Thyroid gland (tissue), 4 donors: ENCODE measurements at regions not wholly inside any gene's neighbourhood (a gene's known extent, or its start where the extent isn't known, plus 50 kb on each side); places are given as distances from the start of the nearest gene placed in this dataset.

Experiments used
- DNase-seq, 2 donors: peaks; one replicate each; pipeline ENCODE4 v3.0.0-alpha.2; 2019
- H3K27ac ChIP-seq, 3 donors: fragments of 200-600 bp; sonication (generic); 1 replicate in 2 of 3; 2 replicates in 1 of 3; pipeline ENCODE4 v1.5.1; 2016 to 2019; ENCODE audit warnings: mild to moderate bottlenecking in 1 of 3, moderate library complexity in 1 of 3
- H3K27me3 ChIP-seq: fragments of 200-600 bp; sonication (generic); one replicate; pipeline ENCODE4 v1.5.1; 2019
- H3K36me3 ChIP-seq, 2 donors: fragments of 200-600 bp; sonication (generic); one replicate each; pipeline ENCODE4 v1.5.1; 2016 to 2019
- H3K4me1 ChIP-seq, 2 donors: fragments of 200-600 bp; sonication (generic); one replicate each; pipeline ENCODE4 v1.5.1; 2017 to 2019
- H3K4me3 ChIP-seq, 3 donors: fragments of 200-600 bp; sonication (generic); replicated peaks in 1 of 3; 1 replicate in 2 of 3; 2 replicates in 1 of 3; pipeline ENCODE4 v1.5.1; 2016; ENCODE audit warnings: mild to moderate bottlenecking in 1 of 3
- H3K9me3 ChIP-seq: fragments of 200-600 bp; sonication (generic); one replicate; pipeline ENCODE4 v1.5.1; 2017
- POLR2A ChIP-seq, 2 donors: fragments of 450-650 bp; IDR thresholded peaks; one replicate each; pipeline ENCODE4 v1.6.1; 2017; ENCODE audit warnings: antibody characterized with exemption in 2 of 2, mild to moderate bottlenecking in 2 of 2, moderate library complexity in 1 of 2
- WGBS, 2 donors: methylation state at CpG; one replicate each; pipeline ENCODE4 v1.1.5; 2017; 5-methylcytosine and 5-hydroxymethylcytosine counted together
- intact Hi-C: fragments of 100-400 bp; cut with DNase I; formaldehyde crosslinking; loops from one replicate; pipeline ENCODE4 v1.15.1; 2023
- TF ChIP-seq, protein P1 (sequence below), 6 experiments: fragments of 200-600 bp in 3 of 6; fragments of 450-650 bp in 3 of 6; sonication (generic) in 3 of 6; IDR thresholded peaks; one replicate each; pipeline ENCODE4 v1.5.1; 2016 to 2019; ENCODE audit warnings: antibody characterized with exemption in 6 of 6, mild to moderate bottlenecking in 2 of 6, inconsistent platforms in 1 of 6, moderate library complexity in 1 of 6

DNA sequence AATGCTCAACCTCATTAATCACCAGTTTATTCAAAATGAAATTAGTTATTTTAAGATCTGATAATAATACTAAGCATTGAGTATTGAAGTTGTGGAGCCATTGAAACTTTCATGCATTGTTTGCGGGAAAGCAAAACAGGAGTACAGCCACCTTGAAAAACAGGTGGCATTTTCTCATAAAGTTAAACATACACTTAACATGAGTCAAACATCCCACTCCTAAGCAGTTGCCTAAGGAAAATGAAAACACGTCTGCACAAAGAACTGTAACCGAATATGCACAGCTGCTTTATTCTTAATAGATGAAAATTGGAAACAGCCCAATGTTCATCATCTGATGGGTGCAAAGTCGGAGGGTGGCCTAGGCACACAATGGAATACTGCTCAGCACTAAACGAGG lies 177.3 kb downstream of the IRX2 start:
- Histone ChIP-seq H3K27ac (no peak overlapping the region), H3K4me1 (no peaks in the 10 kb centered on the region), H3K4me3 (no peak overlapping the region), H3K36me3 (no peaks in the 10 kb centered on the region), H3K27me3 (no peaks in the 10 kb centered on the region), H3K9me3 (no peaks in the 10 kb centered on the region)
- TF ChIP-seq POLR2A (IDR thresholded peaks at IDR 0.05), result no peak
- TF ChIP-seq, protein P1, sequence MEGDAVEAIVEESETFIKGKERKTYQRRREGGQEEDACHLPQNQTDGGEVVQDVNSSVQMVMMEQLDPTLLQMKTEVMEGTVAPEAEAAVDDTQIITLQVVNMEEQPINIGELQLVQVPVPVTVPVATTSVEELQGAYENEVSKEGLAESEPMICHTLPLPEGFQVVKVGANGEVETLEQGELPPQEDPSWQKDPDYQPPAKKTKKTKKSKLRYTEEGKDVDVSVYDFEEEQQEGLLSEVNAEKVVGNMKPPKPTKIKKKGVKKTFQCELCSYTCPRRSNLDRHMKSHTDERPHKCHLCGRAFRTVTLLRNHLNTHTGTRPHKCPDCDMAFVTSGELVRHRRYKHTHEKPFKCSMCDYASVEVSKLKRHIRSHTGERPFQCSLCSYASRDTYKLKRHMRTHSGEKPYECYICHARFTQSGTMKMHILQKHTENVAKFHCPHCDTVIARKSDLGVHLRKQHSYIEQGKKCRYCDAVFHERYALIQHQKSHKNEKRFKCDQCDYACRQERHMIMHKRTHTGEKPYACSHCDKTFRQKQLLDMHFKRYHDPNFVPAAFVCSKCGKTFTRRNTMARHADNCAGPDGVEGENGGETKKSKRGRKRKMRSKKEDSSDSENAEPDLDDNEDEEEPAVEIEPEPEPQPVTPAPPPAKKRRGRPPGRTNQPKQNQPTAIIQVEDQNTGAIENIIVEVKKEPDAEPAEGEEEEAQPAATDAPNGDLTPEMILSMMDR (IDR thresholded peaks at IDR 0.05), result no peak
- no peak for DNase-seq
- WGBS, 2 donors, result 87 to 90% methylated on average over 5 of the region's 5 CpGs
- intact Hi-C loops, result no loop called here

DNA sequence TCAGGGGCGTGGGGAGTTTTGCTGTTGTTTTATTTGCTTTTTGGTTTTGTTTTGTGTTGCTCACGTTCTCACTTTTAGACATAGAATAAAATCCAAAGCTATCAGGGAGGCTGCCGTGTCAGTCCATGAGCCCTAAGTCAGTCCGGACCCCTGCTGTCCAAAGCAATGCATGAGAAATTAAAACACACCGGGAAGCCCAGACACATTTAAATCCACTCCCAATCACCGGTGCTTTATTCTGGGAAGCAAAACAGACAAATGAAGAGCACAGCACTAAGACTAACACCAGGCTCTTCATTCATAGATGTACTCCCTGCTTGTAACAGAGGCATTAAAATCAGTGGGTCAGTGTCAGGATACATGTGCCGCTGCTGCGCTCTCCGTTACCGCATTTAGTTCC lies 180.9 kb downstream of the IRX2 start:
- Histone ChIP-seq H3K36me3 (no peaks in the 10 kb centered on the region), H3K4me1 (no peaks in the 10 kb centered on the region), H3K4me3 (no peak overlapping the region), H3K9me3 (no peaks in the 10 kb centered on the region), H3K27ac (no peak overlapping the region), H3K27me3 (no peaks in the 10 kb centered on the region)
- TF ChIP-seq, protein P1 (IDR thresholded peaks at IDR 0.05), result no peak
- TF ChIP-seq POLR2A (IDR thresholded peaks at IDR 0.05), result no peak
- DNase-seq, result no peak
- intact Hi-C loops, result no loop called here
- WGBS, 2 donors, result 44 to 50% methylated on average over 10 of the region's 10 CpGs

- intact Hi-C loops, result no loop called here
- TF ChIP-seq, protein P1 (IDR thresholded peaks at IDR 0.05), result no peak
- no peak for TF ChIP-seq POLR2A (IDR thresholded peaks at IDR 0.05)
- 84 to 88% methylated on average over 15 of the region's 15 CpGs for WGBS, 2 donors
Observed at GRCh38 chr5:2569774-2570542, 181.5 kb downstream of the IRX2 start.

GRCh38 chr5:2569176-2569575 lies 182.3 kb downstream of the IRX2 start:
- 64 to 69% methylated on average over 10 of the region's 10 CpGs for WGBS, 2 donors
- H3K4me1 ChIP-seq, result no peaks in the 10 kb centered on the region
- no peaks in the 10 kb centered on the region for H3K36me3 ChIP-seq
- no peaks in the 10 kb centered on the region for H3K9me3 ChIP-seq
- intact Hi-C loops, result no loop called here
- no peak overlapping the region for H3K27ac ChIP-seq
- H3K4me3 ChIP-seq, result no peak overlapping the region
- no peak for DNase-seq
- H3K27me3 ChIP-seq, result no peaks in the 10 kb centered on the region
- TF ChIP-seq, protein P1 (IDR thresholded peaks at IDR 0.05), result no peak

More at GRCh38 chr5:2569774-2570542, 181.5 kb downstream of the IRX2 start:
- Histone ChIP-seq H3K27ac (no peak overlapping the region), H3K27me3 (no peaks in the 10 kb centered on the region), H3K4me1 (no peaks in the 10 kb centered on the region), H3K9me3 (no peaks in the 10 kb centered on the region), H3K4me3 (no peak overlapping the region), H3K36me3 (no peaks in the 10 kb centered on the region)
- DNase-seq, result no peak

GRCh38 chr5:2566284-2566683 lies 185.2 kb downstream of the IRX2 start:
- no peak for TF ChIP-seq POLR2A (IDR thresholded peaks at IDR 0.05)
- TF ChIP-seq, protein P1 (IDR thresholded peaks at IDR 0.05), result no peak
- Histone ChIP-seq H3K27me3 (no peaks in the 10 kb centered on the region), H3K9me3 (no peaks in the 10 kb centered on the region), H3K36me3 (no peaks in the 10 kb centered on the region), H3K27ac (no peak overlapping the region), H3K4me1 (no peaks in the 10 kb centered on the region), H3K4me3 (no peak overlapping the region)
- DNase-seq, result no peak
- intact Hi-C loops, result no loop called here
- 81 to 83% methylated on average over 3 of the region's 3 CpGs for WGBS, 2 donors
